ENCODE measurements at regions not wholly inside any gene's neighbourhood (a gene's known extent, or its start where the extent isn't known, plus 50 kb on each side); places are given as distances from the start of the nearest gene placed in this dataset.

DNA sequence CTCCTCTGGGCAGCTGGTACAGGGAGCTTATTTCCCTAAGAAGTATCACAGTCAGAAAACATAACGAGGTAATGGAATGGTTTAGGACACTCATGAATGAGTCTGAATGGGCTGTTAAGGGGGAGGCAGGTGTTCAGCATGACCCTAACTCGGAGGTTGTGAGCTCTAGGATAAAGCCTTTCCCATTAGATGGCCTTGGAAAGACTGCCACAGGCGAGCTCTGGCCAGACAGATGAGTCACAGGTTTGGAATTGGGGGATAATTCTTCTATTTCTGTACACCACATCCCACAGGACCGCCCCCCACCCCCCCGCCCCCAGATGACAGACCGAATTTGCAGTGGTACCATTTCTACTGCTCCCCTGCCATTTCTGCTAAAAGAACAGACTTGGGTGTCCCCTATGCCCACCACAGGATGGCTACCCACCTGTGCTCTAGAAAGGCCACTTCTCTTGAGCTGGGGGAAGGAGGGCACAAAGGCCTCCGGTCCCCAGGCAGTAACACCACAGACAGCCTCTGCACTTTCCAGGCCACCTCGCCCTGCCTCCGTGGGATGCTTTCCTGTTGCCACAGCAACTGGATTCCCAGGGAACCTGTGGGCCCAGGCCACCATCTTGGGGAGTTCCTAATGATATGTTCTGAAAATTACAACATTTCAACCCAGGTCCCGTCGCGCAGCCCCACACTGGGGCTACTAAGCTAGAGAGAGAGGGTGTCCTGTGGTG, 76.7 kb downstream of the TRIM29 start:
- DNase-seq: peak; percentile 17

DNA sequence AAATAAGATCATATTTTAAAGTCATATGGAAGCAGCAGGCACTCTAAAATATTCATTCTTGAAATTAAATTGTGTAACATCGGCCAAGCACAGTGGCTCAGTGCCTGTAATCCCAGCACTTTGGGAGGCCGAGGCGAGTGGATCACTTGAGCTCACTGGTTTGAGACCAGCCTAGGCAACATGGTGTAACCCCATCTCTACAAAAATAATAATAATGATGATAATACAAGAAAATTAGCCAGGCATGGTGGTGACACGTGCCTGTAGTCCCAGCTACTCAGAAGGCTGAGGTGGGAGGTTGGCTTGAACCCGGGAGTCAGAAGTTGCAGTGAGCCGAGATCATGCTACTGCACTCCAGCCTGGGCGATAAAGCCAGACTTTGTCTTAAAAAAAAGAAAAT, 77.4 kb downstream of the TRIM29 start:
- DNase-seq: no peak

DNA sequence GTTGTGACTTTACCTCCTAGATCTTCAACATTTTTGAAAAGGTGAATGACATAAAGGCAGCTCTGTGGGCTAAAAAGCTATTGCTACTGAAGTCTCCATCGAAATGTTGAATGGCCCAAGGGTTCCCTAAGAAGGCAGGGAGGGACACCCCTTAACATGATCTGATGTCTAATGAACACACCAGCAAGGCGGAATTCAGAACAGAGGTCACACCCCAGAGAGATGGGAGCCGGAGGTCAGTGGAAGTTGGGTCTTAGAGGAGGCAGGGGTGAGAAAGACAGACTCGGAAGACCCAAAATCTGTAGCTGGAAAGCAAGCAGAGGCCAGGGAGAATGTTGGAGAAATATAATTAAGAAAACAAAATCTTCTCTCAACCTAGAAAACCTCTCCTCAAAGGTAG, 79.0 kb downstream of the TRIM29 start:
- no peak for DNase-seq

DNA sequence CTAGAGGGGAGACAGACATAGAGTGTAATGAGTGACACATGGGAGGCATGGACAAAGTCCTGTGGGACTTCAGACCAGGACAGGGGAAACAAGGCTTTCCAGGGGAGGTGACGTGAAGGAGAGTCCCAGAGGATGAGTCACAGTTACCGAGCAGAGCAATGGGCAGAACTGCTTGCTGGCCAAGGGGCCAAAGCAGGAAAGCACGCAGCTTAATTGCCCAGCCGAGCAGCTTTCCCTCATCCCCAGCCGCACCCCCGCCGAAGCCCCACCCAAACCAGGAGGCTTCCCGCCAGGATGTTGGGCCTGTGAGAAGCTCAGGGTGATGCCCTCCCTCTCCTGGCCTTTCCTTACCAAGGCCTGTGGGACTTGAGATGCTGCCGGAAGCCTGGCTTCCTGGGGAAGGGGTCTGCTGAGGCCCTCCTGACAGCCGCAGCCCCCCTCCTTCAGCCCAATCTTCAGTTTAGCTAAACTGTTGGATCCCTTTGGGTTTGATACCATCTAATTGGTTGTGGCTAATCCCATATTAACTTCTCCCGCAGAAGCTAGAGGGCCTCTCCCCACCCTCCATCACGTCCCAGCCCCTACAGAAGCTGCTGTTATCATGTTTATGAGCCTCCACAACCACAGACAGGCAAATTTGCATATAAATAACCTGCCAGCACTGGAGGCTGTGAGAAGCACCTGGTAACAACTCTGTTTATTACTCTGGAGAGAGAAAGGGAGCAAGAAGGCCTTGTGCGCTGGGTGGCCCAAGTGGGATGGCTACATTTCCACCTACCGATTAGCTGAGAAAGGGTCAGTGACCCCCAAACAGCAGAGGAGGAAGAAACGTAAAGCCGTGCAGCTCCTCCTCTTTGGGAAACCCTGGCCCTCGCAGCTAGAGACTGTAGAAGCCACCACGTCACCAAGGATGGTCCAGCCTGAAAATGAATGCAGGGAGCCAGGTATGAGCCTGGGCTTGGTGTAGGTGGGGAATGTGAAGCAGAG, 80.0 kb downstream of the TRIM29 start:
- DNase-seq: no peak

DNA sequence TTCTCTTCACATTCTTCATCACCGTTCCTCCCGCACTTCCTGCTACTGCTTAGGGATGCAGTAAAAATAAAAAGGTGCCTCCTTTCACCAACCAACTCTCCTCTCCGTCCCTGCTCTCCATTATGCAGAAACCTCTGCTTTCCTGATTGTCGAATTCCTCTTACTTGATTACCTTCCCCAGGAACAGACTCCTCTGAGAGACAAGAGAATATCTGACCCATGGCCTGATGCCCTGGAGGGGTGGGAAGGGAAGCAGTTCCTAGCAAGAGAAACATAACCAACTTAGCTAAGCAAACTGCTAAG, 80.9 kb downstream of the TRIM29 start:
- no peak for DNase-seq

DNA sequence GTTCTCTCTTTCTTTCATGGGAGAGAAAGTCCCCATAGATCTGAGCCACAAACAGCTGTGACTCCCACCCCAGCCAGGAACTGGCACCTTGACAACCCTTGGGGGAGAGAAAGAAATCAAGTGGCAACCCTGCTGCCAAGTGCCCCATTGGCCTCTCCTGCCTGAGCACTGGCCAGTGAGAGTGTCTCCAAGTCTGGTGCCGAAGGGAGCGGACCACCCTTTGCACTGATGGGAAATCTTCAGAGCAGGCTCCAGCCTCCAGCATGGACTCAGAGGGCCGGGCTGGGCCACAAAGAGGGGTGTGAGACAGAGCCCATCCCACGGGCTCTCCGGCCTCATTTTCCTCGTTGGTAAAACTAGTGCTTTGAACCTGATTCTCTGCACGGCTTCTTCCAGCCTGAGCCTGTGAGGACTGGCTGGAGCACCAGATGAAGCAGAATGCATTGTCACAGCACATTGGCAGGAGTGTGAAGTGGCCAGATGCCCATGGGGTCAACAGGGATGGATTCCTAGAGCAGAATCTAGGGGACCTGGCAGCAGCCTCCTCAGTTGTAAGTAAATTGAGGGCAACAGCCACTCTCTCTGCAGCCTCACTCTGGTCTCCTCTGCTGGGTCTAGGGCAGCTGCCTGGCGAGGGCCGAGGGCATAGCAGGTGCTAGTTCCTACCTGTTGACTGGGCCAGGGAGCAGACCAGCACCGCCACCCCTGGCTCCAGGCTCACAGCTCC, 81.4 kb downstream of the TRIM29 start:
- DNase-seq: no peak

DNA sequence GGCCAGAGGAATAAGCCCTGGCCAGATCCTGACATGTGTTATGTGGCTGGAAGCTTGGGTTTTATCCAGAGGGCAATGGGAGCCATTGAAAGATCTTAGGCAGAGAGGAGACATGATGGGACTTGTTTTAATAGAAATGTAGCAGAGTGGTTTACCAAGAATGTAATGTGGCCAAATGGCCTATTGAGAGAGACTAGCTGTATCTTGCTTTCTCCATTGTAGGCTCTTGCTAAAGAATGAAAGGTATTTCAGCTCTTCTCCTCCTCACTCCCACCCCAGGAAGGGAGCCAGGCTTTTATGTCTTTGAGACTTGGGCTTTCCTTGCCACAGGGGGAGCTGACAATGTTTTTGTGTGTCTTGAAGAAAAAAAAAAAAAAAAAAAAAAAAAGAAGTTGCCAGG, 82.3 kb downstream of the TRIM29 start:
- no peak for DNase-seq

DNA sequence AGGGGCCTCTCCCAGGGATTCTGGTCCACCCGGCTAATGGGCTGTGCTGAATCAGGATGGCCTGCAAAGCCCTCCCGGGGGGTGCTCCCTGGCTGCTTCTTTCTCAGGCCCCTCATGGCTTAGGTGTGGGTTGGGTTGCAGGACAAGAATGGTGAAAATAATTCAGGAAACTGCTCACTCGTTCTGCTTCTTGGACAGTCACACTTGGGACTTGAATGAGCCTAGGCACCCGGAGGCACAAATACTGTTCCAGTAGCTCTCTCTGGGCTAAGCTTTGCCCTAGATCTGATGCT, 83.2 kb downstream of the TRIM29 start:
- no peak for DNase-seq

DNA sequence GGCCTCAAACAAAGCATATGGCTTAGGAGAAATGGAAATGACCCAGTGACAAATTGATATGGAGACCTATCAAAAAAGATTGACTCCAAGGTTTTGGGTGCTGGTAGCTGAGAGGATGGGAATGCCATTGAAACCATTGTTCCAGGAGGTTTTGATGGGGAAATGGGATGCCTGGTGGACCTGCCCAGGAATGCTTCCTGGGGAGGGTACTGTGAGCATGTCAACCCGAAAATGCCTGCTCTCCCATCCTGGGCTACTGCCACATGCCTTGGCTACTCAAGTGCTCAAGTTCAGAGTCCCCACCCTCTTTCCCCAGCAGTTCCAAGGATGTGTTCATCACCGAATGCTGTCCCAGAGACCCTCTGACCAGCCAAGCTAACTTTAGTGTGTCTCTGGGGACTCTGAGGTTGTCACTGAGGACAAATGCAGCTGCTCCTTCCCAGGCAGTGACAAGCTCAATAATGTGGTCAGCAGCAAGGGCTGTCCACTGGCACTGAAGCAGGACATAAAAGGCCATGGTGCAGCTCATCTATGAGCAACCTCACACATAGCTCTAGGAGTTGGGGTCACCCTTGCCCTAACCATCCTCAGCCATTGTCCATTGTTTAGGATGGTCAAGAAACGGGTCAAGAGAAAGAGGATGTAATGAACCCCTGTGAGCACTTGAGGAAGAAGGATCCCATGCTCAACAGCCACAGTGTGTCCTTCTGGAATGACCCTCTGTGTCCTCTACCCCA, 83.7 kb downstream of the TRIM29 start:
- no peak for DNase-seq

DNA sequence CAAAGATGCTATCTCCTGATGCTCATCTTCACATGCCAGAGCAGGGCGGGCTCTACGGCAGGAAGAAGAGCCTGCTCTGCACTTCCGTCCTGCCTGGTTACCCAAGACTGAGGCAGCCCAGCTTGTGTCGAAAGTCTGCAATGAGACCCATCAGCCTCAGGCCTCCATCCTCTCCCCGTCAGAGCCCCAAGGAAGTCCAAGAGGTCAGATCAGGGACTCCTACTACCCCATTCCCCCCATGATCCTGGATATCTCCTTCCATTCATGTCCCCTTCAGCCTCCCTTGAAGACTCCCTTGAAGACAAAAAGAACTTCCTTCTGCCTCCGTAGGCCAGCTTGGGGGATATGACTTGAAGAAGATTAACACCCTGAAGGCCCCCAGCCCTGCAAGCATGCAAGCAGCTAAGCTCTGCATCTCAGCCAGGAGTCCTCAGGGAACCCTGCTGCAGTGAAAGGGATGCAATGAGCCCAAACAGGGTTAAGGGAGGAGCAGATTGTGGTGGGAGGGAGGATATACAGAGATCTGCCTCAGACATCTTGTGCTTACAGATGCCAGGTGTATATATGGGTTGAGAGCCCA, 85.6 kb downstream of the TRIM29 start:
- DNase-seq: no peak

DNA sequence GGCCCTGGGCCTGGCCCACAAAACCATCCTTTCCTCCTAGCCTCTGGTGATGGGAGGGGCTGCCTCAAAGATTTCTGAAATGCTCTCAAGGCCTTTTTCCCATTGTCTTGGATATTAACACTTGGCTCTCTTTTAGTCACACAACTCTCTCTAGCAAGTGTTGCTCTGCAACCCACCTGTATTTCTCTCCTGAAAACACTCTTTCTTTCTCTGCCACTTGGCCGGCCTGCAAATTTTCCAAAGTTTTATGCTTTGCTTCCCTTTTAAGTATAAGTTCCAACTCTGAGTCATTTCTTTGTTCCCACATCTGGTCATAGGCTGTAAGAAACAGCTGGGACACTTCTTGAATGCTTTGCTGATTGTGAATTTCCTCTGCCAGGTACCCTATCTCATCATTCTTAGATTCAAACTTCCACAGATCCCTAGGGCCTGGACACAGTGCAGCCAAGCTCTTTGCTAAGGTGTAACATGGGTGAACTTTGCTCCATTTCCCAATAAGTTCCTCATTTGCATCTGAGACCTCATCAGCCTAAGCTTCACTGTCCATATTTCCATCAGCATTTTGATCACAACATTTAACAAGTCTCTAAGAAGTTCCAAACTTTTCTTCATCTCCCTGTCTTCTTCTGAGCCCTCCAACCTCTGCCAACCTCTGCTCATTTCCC, 93.8 kb downstream of the TRIM29 start:
- no peak for DNase-seq

DNA sequence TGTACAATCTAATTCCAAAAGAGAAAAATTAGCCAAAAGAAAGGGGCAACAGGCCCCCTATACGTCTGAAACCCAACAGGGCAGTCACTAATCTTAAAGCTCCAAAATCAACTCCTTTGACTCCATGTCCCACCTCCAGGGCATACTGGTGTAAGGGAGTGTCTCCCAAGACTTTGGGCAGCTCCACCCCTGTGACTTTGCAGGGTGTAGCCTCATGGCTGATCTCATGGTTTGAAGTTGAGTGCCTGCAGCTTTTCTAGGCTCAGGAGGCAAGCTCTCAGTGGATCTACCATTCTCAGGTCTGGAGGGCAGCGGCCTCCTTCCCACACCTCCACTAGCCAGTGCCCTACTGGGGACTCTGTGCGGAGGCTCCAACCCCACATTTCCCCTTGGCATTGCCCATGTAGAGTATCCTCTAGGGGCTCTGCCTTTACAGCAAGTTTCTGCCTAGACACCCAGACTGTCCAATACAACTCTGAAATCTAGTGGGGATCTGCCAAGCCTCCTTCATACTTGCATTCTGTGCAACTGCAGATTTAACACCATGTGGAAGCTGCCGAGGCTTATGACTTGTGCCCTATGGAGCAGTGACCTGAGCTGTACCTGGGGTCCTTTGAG, 94.5 kb downstream of the TRIM29 start:
- no peak for DNase-seq

DNA sequence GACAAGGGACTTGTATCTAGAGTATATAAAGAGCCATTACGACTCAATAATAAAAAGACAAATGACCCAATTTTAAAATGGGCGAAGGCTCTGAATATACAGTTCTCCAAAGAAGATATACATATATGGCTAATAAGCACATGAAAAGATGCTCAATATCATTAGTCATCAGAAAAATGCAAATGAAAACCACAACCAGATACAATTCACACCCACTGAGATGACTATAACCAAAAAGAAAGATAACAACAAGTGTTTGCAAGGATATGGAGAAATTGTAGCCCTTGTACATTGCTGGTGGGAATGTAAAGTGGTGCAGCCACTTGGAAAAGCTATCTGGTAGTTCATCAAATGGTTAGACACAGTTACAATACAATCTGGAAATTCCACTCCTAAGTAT, 96.3 kb downstream of the TRIM29 start:
- no peak for DNase-seq

DNA sequence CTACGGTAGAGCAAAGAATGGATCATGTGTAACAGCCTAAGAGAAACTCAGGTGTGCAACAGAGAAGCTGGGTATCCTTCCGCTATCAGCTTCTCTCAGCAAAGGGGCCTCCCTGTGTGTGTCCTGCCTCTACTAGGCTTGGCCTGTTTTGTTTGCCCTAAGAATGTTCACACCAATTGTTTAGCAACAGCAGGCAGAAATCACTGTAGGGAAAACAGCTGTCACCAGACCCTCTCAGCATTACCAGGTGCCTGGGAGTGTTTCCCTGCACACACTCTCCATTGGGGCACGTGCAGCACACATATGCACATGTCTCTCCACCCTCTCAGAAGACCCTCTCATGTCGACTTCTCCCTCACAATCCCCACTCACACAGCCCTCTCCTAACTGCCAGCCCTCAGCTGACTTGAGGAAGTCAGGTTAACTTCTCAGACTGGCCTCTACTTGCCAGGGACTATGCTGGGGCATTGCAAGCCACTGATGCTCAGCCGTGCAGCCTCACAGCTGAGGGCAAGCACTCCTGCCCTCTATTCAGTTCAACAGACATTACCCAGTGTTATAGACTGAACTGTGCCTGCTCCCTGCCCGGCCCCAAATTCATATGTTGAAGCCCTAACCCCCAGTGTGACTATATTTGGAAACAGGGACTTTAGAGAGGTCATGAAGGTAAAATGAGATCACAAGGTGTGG, 97.6 kb downstream of the TRIM29 start:
- DNase-seq: no peak

DNA sequence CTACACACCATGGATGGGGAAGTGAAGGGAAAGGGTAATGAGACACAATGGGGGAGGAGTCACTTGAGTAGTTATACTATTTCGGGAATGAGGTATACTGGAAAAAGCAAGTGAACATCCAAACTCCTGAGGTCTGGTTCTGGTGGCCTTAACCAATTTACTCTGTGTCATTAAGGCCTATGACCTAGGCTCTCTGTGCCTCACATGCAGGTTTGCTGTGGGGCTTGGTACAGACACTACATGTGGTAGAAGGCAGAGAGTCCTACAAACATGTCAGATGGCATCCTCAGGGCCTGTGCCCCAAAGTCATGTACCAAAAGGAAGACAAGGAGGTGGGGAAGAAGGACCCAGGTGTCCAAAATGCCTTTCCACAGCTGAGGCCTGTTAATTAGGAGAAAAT, 98.9 kb downstream of the TRIM29 start:
- DNase-seq: no peak

DNA sequence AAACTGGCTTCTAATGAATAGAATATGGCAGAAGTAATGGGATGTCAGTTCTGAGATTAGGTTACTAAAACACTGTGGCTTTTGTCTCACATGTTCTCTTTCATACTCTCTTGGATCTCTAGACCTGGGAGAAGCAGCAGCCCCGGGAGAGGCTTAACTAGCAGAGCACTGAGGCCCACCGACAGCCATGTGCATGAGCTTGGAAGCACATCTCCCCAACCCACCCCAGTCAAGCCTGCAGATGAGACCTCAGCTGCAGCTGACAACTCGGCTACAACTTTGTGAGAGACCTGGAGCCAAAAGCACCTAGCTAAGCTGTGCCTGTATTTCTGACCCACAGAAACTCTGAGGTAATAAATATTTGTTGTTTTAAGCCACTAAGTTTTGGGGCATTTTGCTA, 100.8 kb downstream of the TRIM29 start:
- DNase-seq: no peak

DNA sequence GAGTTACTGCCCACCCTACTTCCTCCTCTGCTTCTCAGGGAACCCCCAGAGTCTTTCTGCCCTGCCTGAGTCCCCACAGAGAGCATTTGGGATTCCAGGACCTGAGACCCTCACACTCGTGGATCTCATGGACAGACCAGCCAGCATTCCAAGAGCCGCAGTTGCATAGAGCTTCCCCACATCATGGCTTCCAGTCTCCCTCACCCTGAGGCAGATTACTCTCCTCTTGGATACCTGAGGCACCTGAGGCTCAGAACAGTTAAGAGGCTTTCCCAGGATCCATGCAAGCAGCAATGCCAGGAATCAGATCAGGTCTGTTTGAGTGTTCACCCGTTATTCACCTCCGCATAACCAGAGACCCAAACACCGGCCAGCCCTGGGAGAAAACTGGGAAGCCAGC, 102.2 kb downstream of the TRIM29 start:
- DNase-seq: no peak

DNA sequence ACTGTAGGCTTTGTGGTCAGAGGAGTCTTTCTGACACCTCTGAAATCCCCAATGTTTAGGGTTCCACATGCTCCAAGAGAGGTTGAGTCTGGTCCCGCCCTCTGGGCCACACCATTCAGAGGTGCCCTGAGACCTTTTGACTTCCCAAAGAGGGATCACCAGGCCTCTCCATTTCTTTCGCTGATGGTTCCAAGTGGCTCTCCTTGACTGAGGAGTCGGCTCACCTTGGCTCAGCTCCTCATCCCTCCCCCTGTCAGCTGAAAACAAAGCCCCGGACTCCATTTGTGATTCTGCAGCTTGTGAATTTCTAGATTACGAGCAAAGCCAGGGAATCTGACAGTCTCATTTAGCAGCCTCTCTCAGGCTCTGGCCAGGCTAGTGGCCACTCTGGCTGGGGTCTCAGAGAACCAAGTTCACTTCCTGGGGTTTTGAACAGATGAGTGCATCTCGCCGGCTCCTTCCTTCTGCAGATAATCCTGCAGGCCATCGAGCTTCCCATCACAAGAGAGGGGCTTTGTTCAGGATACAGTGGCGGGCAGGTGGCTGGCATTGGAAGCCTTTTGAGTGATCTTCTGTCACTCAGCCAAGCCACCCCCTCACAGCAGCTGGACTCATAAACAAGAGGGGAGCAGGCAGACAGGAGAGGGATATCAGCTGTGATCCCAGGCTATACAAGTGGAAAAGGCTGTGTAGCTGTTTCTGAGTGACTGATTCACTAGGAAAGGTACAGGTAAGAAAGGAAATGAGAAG, 102.9 kb downstream of the TRIM29 start:
- DNase-seq: peak; percentile 81

DNA sequence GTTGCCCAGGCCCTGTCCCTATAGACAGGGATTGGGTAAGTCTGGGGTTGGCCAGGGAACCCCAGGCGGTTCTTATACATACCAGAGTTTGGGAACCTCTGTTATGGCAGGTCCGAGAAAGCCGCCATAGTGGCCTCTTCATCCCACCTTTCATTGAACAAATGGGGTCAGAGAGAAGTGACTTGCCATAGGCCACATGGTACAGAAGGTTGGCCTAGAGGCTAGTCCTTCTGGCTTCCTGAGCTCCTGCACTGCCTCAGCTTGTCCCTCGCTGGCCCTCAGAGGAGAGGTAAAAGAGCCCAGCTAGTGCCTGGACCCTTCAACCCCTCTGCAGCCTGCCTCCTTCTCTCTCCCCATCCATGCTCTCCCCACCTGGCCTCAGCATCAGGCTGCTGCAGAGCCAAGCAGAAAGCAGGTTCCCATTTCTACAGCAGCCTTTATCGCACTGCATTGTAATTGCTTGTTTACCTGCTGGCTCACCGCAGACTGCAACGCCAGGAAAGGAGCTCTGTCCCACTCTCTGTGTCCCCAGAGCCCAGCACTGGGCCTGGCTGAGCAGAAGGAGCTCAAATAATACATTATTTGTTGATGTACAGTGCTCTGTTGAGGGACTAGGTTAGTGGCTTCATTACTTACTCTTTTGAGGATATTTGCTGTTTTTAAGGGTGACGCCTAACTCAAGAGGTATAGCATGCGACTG, 103.6 kb downstream of the TRIM29 start:
- DNase-seq: no peak

All from NCI-H524 treated with DMSO at 0.1 percent for 48 hours (cell line).